ENCODE measurements at regions not wholly inside any gene's neighbourhood (a gene's known extent, or its start where the extent isn't known, plus 50 kb on each side); places are given as distances from the start of the nearest gene placed in this dataset.
"Not testable (repeated sequence)": the region's sequence is repeated elsewhere in the genome, so short reads cannot be mapped to it uniquely, and the experiment has no call there.

DNA sequence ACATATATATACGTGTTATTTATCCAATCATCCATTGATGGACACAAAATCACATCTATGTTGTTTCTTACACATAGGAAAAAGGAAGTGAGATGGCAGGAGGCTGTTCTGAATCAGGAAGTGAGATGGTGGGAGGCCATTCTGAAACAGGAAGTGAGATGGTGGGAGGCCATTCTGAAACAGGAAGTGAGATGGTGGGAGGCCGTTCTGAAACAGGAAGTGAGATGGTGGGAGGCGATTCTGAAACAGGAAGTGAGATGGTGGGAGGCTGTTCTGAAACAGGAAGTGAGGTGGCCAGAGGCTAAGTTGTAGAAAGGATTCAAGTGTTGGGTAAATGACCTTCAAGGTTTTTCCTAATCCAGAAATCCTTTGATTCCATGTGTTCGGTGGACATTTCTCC lies 921.5 kb downstream of the TYW1 start:
- Histone ChIP-seq H3K9me3 (peaks cover 0 to 6% (median 0%) of the 10 kb centered on the region in 3 donors), H3K36me3 (no peaks in the 10 kb centered on the region), H3K27me3 (no peaks in the 10 kb centered on the region), H3K27ac (no peak overlapping the region), H3K4me3 (no peak overlapping the region), H3K4me1 (no peaks in the 10 kb centered on the region)
- no peak for DNase-seq
- 43 to 51% methylated on average over 4 of the region's 4 CpGs for WGBS, 2 donors
- TF ChIP-seq POLR2A (IDR thresholded peaks at IDR 0.05) = no peak
- TF ChIP-seq, protein P1, sequence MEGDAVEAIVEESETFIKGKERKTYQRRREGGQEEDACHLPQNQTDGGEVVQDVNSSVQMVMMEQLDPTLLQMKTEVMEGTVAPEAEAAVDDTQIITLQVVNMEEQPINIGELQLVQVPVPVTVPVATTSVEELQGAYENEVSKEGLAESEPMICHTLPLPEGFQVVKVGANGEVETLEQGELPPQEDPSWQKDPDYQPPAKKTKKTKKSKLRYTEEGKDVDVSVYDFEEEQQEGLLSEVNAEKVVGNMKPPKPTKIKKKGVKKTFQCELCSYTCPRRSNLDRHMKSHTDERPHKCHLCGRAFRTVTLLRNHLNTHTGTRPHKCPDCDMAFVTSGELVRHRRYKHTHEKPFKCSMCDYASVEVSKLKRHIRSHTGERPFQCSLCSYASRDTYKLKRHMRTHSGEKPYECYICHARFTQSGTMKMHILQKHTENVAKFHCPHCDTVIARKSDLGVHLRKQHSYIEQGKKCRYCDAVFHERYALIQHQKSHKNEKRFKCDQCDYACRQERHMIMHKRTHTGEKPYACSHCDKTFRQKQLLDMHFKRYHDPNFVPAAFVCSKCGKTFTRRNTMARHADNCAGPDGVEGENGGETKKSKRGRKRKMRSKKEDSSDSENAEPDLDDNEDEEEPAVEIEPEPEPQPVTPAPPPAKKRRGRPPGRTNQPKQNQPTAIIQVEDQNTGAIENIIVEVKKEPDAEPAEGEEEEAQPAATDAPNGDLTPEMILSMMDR (IDR thresholded peaks at IDR 0.05) = no peak
- intact Hi-C loops (cut with DNase I) = no loop called here

DNA sequence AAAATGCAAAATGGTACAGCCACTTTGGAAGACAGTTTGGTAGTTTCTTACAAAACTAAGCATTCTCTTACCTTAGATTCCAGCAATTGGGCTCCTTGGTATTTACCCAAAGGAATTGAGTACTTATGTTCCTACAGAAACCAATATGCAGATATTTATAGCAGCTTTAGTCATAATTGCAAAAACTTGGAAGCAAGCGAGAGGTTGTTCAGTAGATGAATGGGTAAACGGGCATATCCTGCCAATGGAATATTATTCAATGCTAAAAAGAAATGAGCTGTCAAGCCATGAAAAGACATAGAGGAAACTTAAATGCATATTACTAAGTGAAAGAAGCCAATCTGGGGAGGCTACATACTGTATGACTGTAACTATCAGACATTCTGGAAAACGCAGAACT lies 926.7 kb downstream of the TYW1 start:
- intact Hi-C loops (cut with DNase I) = no loop called here
- Histone ChIP-seq H3K4me1 (no peaks in the 10 kb centered on the region), H3K9me3 (peaks cover 0 to 3% (median 0%) of the 10 kb centered on the region in 3 donors), H3K36me3 (no peaks in the 10 kb centered on the region), H3K27ac (no peak overlapping the region), H3K27me3 (no peaks in the 10 kb centered on the region), H3K4me3 (no peak overlapping the region)
- 80 to 84% methylated on average over 3 of the region's 3 CpGs for WGBS, 2 donors
- TF ChIP-seq POLR2A (IDR thresholded peaks at IDR 0.05) = no peak
- TF ChIP-seq, protein P1 (IDR thresholded peaks at IDR 0.05) = no peak
- DNase-seq = no peak

DNA sequence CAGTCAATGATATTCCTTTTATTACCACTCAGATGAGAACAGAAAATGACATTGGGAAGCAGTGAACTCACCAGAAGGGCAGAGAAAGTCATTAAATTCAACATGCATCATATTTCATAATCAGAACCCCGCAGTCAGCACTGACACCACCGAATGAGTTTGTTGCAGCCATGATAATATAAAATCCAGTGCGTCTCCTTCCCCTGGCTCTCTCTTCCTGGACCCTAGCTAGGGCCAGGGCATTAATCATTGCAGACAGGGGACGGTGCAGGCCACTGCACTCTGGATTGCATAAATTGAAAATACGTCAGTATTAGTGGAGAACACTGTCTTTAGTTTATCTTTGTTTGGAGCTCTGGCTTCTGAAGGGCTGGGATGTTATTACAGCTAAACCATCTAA lies 931.5 kb downstream of the TYW1 start:
- no peak for TF ChIP-seq POLR2A (IDR thresholded peaks at IDR 0.05)
- TF ChIP-seq, protein P1 (IDR thresholded peaks at IDR 0.05) = no peak
- H3K27me3 ChIP-seq = no peaks in the 10 kb centered on the region
- DNase-seq = no peak
- H3K36me3 ChIP-seq = no peaks in the 10 kb centered on the region
- intact Hi-C loops (cut with DNase I) = no loop called here
- no peaks in the 10 kb centered on the region for H3K4me1 ChIP-seq
- H3K4me3 ChIP-seq = no peak overlapping the region
- H3K9me3 ChIP-seq = no peaks in the 10 kb centered on the region
- H3K27ac ChIP-seq = no peak overlapping the region
- WGBS, 2 donors = 68 to 76% methylated on average over 5 of the region's 5 CpGs

DNA sequence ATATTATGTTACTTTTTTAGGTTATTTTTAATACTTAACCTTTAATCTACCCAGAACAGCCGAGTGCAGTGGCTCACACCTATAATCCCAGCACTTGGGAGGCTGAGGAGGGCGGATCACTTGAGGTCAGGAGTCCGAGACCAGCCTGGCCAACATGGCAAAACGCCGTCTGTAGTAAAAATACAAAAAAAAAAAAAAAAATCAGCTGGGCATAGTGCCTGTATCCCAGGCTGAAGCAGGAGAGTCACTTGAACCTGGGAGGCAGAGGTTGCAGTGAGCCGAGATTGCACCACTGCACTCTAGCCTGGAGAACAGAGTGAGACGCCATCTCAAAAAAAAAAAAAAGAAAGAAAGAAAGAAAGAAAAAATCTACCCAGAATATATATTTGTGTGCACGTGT lies 939.8 kb downstream of the TYW1 start:
- H3K36me3 ChIP-seq; H3K9me3 ChIP-seq; H3K4me1 ChIP-seq; H3K4me3 ChIP-seq; DNase-seq; H3K27ac ChIP-seq; H3K27me3 ChIP-seq; intact Hi-C loops (cut with DNase I): not testable (repeated sequence)
- 70 to 76% methylated on average over 5 to 8 of the region's 8 CpGs for WGBS, 2 donors

DNA sequence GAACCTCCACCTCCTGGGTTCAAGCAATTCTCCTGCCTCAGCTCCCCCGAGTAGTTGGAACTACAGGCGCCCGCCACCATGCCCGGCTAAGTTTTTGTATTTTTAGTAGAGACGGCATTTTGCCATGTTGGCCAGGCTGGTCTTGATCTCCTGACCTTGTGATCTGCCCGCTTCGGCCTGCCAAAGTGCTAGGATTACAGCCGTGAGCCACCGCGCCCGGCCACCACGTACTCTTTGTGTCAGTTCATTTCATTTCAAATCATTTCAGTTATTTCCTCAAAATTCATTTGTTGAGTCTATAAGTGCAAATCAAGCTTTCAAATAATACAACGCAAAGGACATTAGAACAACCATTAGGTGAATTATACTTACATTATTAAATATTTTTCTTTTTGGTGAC lies 943.8 kb downstream of the TYW1 start:
- H3K4me3 ChIP-seq = no peak overlapping the region
- H3K27ac ChIP-seq = no peak overlapping the region
- no peaks in the 10 kb centered on the region for H3K36me3 ChIP-seq
- H3K4me1 ChIP-seq = peaks cover 0 to 10% (median 0%) of the 10 kb centered on the region in 3 donors
- WGBS, 2 donors = 87 to 89% methylated on average over 11 to 13 of the region's 13 CpGs
- H3K9me3 ChIP-seq = no peaks in the 10 kb centered on the region
- DNase-seq = no peak
- intact Hi-C loops (cut with DNase I) = no loop called here
- TF ChIP-seq POLR2A (IDR thresholded peaks at IDR 0.05) = no peak
- TF ChIP-seq, protein P1 (IDR thresholded peaks at IDR 0.05) = no peak
- H3K27me3 ChIP-seq = no peaks in the 10 kb centered on the region

DNA sequence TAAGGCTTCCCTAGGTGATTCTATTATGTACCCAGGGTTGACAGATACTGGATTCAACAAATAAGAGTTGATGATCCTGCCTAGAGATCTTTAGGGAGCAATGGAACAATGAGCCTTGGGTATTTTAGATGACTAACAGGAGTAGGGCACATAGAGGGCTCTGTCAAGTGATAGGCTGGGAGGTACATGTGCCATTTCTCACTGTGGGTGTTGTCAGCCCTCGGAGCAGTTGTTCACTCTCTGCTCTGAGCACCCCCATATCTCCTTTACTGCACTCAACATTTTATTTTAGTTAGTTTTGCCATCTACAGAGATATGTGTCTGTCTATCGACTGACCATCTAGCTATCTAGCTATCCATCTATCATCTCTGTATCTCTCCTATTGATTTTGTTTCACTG lies 950.6 kb downstream of the TYW1 start:
- Histone ChIP-seq H3K9me3 (no peaks in the 10 kb centered on the region), H3K27me3 (no peaks in the 10 kb centered on the region), H3K4me3 (no peak overlapping the region), H3K36me3 (no peaks in the 10 kb centered on the region), H3K27ac (no peak overlapping the region), H3K4me1 (no peaks in the 10 kb centered on the region)
- 65 to 81% methylated on average over 2 of the region's 2 CpGs for WGBS, 2 donors
- no peak for DNase-seq
- intact Hi-C loops (cut with DNase I) = no loop called here
- TF ChIP-seq, protein P1 (IDR thresholded peaks at IDR 0.05) = no peak
- TF ChIP-seq POLR2A (IDR thresholded peaks at IDR 0.05) = no peak
